Effector memory CD4-positive, alpha-beta T cell (primary cell): ENCODE measurements at regions not wholly inside any gene's neighbourhood (a gene's known extent, or its start where the extent isn't known, plus 50 kb on each side); places are given as distances from the start of the nearest gene placed in this dataset.

Experiments used
- DNase-seq, 3 donors: peaks; one replicate each; pipeline ENCODE4 v3.0.0-alpha.2; 2020
- H3K27ac ChIP-seq: 2 replicates; pipeline ENCODE4 v1.7.0; 2013; ENCODE audit warnings: mild to moderate bottlenecking, low read length, moderate library complexity; ENCODE audit not compliant: insufficient read depth, poor library complexity, severe bottlenecking
- H3K27me3 ChIP-seq: replicated peaks from 2 replicates; pipeline ENCODE4 v1.7.0; 2013; ENCODE audit warnings: mild to moderate bottlenecking, low read length; ENCODE audit not compliant: insufficient read depth, control insufficient read depth, poor library complexity, severe bottlenecking
- H3K36me3 ChIP-seq: 2 replicates; pipeline ENCODE4 v1.7.0; 2013; ENCODE audit warnings: mild to moderate bottlenecking, low read length, moderate library complexity; ENCODE audit not compliant: control insufficient read depth, insufficient read depth
- H3K4me1 ChIP-seq: 2 replicates; pipeline ENCODE4 v1.7.0; 2013; ENCODE audit warnings: low read length, mild to moderate bottlenecking; ENCODE audit not compliant: control insufficient read depth, insufficient read depth, poor library complexity, severe bottlenecking
- H3K4me3 ChIP-seq: 2 replicates; pipeline ENCODE4 v1.7.0; 2013; ENCODE audit warnings: low read length, low read depth, mild to moderate bottlenecking; ENCODE audit not compliant: insufficient read depth, poor library complexity, severe bottlenecking
- H3K9me3 ChIP-seq: 2 replicates; pipeline ENCODE4 v1.7.0; 2013; ENCODE audit warnings: mild to moderate bottlenecking, low read length, moderate library complexity; ENCODE audit not compliant: control insufficient read depth

DNA sequence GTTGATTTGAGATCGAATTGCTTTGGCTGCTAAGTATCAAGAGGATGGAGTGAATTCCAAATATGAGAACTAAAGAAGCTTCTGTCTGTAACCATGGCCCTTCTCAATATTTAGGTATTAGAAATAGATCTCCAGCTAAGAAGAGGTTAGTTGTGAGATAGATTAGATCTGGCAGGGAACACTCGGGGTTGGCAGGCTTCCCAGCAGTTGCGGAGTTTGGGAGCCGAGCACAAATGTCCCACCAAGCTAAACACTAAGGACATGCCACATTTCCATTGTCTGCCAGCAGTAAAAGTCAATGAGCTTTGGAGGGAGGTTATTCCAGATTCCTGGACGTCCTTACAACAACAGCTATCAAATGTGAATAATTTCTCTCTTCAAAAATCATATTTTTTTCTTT lies 85.8 kb downstream of the TAF11L14 start:
- Histone ChIP-seq H3K27me3 (no peaks in the 10 kb centered on the region), H3K36me3 (no peaks in the 10 kb centered on the region), H3K4me3 (no peak overlapping the region), H3K27ac (no peak overlapping the region), H3K9me3 (no peaks in the 10 kb centered on the region), H3K4me1 (no peaks in the 10 kb centered on the region)
- no peak for DNase-seq

DNA sequence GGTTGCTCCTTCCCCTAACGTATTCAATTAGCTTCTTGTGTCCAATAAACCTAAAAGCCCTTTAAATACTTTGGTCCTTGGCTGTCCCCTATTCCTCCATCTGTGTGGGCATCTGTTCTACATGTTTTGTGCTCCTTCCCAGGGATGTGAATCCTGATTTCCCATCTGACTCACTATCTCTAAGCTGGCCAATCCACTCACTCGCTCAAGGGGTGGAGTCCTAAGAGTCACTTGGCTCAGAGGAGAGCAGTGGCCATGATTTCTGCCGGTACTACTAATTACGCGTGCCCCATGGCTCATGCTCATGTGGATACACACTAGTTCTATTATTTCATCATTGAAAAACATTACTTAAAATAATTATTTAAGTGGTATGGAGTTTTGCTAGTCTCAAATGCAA lies 89.6 kb downstream of the TAF11L14 start:
- DNase-seq, result no peak
- no peaks in the 10 kb centered on the region for H3K4me1 ChIP-seq
- H3K27me3 ChIP-seq, result no peaks in the 10 kb centered on the region
- H3K36me3 ChIP-seq, result no peaks in the 10 kb centered on the region
- no peak overlapping the region for H3K4me3 ChIP-seq
- no peak overlapping the region for H3K27ac ChIP-seq
- no peaks in the 10 kb centered on the region for H3K9me3 ChIP-seq

- Histone ChIP-seq H3K9me3 (no peaks in the 10 kb centered on the region), H3K27me3 (no peaks in the 10 kb centered on the region), H3K36me3 (no peaks in the 10 kb centered on the region), H3K4me1 (no peaks in the 10 kb centered on the region), H3K27ac (no peak overlapping the region), H3K4me3 (no peak overlapping the region)
- no peak for DNase-seq
Observed at GRCh38 chr5:17727098-17727497, 92.8 kb downstream of the TAF11L14 start.

- no peaks in the 10 kb centered on the region for H3K4me1 ChIP-seq
- no peak for DNase-seq
- no peak overlapping the region for H3K27ac ChIP-seq
- H3K36me3 ChIP-seq, result no peaks in the 10 kb centered on the region
- no peaks in the 10 kb centered on the region for H3K27me3 ChIP-seq
- no peak overlapping the region for H3K4me3 ChIP-seq
- no peaks in the 10 kb centered on the region for H3K9me3 ChIP-seq
Observed at GRCh38 chr5:17730421-17730820, 96.2 kb downstream of the TAF11L14 start.

GRCh38 chr5:17732351-17732923 lies 98.2 kb downstream of the TAF11L14 start:
- no peak for DNase-seq
- no peak overlapping the region for H3K4me3 ChIP-seq
- no peaks in the 10 kb centered on the region for H3K36me3 ChIP-seq
- no peaks in the 10 kb centered on the region for H3K4me1 ChIP-seq
- no peak overlapping the region for H3K27ac ChIP-seq
- no peaks in the 10 kb centered on the region for H3K27me3 ChIP-seq
- no peaks in the 10 kb centered on the region for H3K9me3 ChIP-seq

DNA sequence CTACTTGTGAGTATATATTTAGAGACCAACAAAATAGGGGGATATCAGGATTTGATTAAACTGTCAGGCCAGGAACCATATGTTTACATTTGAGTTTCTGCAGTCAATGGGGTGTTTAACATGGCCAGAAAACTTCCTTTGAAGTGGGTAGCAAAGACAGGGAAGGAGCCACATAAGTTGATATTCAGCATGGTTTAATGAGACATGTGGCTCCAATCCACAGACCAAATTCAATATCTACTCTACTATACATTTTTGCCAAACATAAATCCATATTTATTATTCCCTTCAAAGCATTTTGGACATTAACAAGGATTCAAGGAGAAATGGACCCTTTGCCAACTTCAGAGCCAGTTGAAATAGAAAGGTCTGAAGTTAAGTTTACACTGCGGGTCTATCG lies 99.8 kb downstream of the TAF11L14 start:
- Histone ChIP-seq H3K27ac (no peak overlapping the region), H3K9me3 (no peaks in the 10 kb centered on the region), H3K4me3 (no peak overlapping the region), H3K4me1 (no peaks in the 10 kb centered on the region), H3K36me3 (no peaks in the 10 kb centered on the region), H3K27me3 (no peaks in the 10 kb centered on the region)
- no peak for DNase-seq

DNA sequence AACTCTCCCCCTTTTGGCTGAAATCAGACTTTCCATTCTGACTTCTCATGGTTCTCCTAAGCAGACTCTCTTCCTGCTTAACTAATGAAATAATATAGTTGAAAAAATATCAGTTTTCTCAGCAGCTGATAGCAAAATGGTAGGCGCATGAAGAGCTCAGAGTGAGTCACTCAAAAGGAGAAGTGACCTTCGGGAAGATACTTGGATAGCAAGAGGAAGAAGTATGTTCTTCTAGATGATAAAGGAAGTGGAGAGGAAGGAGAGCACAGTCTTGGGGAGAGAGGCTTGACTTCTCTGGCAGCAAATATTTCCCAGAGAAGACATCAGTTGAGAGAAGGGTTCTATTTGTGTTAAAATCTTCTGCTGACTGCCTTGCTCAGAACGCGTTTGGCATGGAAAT lies 101.5 kb downstream of the TAF11L14 start:
- no peaks in the 10 kb centered on the region for H3K36me3 ChIP-seq
- no peaks in the 10 kb centered on the region for H3K9me3 ChIP-seq
- H3K4me1 ChIP-seq, result no peaks in the 10 kb centered on the region
- no peak for DNase-seq
- H3K27me3 ChIP-seq, result no peaks in the 10 kb centered on the region
- no peak overlapping the region for H3K27ac ChIP-seq
- no peak overlapping the region for H3K4me3 ChIP-seq

- no peak for DNase-seq
- H3K27ac ChIP-seq, result no peak overlapping the region
- H3K36me3 ChIP-seq, result no peaks in the 10 kb centered on the region
- no peaks in the 10 kb centered on the region for H3K27me3 ChIP-seq
- no peaks in the 10 kb centered on the region for H3K4me1 ChIP-seq
- H3K9me3 ChIP-seq, result no peaks in the 10 kb centered on the region
- no peak overlapping the region for H3K4me3 ChIP-seq
Observed at GRCh38 chr5:17737092-17737491, 102.8 kb downstream of the TAF11L14 start.

GRCh38 chr5:17738446-17738845 lies 104.2 kb downstream of the TAF11L14 start:
- H3K4me1 ChIP-seq, result no peaks in the 10 kb centered on the region
- no peak overlapping the region for H3K4me3 ChIP-seq
- DNase-seq, result no peak
- no peaks in the 10 kb centered on the region for H3K9me3 ChIP-seq
- no peak overlapping the region for H3K27ac ChIP-seq
- H3K36me3 ChIP-seq, result no peaks in the 10 kb centered on the region
- H3K27me3 ChIP-seq, result no peaks in the 10 kb centered on the region

GRCh38 chr5:17743580-17744435 lies 109.5 kb downstream of the TAF11L14 start:
- no peak overlapping the region for H3K27ac ChIP-seq
- no peaks in the 10 kb centered on the region for H3K27me3 ChIP-seq
- no peaks in the 10 kb centered on the region for H3K9me3 ChIP-seq
- no peak overlapping the region for H3K4me3 ChIP-seq
- H3K4me1 ChIP-seq, result no peaks in the 10 kb centered on the region
- H3K36me3 ChIP-seq, result no peaks in the 10 kb centered on the region
- DNase-seq, result no peak
